ENCODE measurements at regions not wholly inside any gene's neighbourhood (a gene's known extent, or its start where the extent isn't known, plus 50 kb on each side); places are given as distances from the start of the nearest gene placed in this dataset.

DNA sequence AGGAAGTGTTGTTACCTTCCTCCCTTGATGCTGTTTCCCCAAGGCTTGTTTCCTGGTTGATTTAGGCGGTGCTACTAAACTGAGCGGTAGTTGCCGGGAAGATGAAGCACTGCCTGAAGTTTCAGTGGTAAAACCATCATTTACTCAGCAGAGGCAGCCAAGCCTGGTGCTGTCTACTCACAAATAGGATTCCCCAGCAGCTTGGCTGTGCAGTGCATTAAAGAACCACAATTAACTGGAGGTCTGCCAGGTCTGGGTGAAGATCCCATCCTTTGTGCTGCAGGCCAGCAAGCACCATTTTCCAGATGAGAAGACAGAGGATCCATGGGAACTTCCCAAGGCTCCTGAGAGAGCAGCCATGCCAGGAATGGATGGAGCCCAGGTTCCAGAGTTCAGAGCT lies 231.9 kb upstream of the E2F8 start:
- no peak for DNase-seq (ENCODE audit: low spot score)

DNA sequence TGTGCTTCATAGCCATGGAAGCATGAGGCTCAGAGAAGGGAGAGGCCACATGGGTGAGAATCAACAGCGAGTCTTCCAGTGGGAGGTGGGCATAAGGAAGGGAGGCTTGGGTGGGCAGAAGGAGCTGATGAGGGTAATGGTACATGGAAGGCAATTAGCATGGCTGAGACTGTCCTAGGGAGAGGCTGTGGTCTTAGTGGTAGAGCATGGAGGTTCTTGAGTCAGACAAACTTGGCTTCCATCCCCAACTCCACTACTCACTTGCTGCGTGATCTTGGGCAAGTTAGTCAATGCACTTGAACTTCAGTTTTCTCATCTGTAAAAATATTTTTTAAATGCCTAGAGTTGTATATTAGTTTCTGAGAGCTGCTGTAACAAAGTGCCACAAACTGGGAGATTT lies 227.2 kb upstream of the E2F8 start:
- DNase-seq (ENCODE audit: low spot score): no peak

DNA sequence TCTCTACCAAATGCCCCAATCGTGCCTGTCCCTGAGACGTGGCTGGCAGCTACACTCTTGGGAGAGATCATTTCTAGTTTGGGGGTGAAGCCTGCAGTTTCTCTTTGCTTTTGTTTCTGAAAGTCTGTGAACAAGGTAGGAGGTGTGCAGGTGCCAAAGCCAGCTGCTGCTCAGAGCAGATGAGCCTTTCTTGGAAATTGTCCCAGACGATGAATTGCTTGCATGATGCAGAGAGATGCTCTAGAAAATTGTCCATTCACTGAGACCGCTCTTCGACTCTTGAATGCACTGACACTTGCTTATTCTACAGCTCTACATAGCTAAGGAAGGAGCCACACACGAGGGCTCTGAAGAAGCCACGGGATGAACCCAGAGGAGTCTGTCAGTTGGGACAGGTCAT lies 225.6 kb upstream of the E2F8 start:
- no peak for DNase-seq (ENCODE audit: low spot score)

DNA sequence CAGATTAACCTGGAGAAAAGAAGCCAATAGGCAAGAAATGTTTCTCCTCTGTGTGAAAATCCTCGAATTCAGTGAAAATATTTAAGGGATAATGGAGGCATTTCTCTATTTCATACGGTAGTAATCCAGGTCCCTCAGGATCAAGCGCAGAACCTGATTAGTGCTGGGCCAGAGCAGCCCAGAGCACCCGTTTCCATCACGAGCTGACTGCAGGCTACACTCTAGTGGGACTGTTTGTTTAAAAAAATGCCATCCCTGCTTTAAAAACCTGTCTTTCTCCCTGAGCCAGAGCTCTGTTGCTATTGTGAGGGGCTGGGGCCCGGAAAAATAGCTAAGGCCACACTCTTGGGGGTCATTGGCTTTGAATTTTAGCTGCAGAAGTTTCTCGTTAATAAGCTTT lies 223.2 kb upstream of the E2F8 start:
- no peak for DNase-seq (ENCODE audit: low spot score)

DNA sequence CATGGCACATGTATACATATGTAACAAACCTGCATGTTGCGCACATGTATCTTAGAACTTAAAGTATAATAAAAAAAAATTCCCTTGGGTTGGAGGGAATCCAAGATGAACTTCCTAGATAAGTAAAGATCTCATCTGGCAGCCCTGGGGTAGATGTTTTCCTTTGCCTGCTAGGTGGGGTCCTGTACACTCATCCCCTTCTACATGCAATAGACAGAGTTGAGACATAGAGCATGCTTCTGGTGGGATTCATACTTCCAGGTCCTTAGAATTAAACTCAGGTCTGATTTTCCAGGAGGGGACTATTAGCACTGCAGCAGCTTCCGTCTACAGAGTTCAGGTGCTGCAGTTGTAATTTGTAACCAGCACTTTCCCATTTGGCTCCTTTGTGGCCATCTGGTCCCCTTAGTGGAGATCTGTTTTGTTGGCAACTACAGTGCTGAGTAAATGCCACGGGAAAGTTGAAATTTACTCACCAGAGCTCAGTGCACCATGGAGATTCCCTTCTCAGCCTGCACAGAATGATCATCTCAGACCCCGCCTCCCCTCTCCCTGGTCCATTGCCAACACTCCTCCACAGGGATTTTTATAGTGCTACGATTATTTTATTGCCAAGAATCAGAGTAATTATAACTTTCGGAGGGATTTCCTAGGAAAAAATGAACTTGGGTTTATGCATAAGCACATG lies 220.1 kb upstream of the E2F8 start:
- DNase-seq (ENCODE audit: low spot score): peak; percentile 13

DNA sequence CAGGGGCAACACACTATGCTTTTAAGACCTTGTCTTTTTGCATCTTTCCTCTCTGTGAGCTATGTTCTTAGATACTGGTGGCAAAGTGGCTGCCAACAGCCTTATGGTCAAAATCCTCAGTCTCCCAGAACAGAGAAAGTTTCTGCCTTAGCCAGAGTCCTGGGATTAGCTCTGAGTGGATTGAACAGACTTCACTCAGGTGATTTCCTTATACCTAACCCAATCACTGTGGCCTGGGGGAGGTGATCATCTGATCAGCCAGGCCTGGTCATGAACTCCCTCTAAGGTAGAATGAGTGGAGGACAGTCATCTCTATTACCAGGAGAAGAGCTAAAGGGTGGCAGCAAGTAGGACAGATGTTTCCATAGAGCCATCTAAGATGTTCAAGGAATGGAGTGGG lies 218.5 kb upstream of the E2F8 start:
- DNase-seq (ENCODE audit: low spot score): no peak

DNA sequence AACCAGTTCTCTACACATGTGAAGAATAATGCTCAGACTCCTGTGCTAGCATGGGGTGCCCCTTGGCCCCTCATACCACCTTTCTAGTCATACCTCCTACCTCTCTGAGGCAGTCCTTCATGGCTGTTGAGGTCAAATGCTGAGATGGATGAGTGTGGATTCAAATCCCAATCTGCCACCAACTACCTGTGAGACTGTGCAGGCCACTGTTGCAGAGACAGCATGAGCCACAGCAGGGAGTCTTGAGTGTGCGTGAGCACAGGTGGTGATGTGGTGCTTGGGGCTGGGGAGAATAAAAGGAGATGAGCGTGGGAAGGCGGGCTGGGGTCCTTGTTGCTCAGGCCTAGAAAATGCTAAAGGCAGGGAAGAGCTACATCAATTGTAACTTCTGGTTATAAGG lies 218.0 kb upstream of the E2F8 start:
- DNase-seq (ENCODE audit: low spot score): no peak

DNA sequence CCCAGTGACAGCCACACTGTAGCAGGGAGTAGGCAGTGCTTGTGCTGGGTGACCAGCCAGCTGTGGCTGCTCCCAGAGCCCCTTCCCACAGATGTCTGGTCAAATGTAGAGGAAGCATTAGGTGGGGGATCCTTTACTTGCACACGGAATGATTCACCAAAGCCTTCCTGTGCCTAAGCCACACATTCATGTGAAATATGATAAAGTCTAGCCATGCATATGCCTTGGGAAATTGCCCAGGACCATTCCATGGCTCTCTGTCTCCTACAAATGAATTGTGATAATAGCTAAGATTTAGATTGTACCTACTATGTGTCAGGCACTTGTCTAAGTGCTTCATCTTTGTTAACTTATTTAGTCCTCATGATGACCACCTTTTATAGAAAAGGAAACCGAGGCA lies 217.5 kb upstream of the E2F8 start:
- no peak for DNase-seq (ENCODE audit: low spot score)

DNA sequence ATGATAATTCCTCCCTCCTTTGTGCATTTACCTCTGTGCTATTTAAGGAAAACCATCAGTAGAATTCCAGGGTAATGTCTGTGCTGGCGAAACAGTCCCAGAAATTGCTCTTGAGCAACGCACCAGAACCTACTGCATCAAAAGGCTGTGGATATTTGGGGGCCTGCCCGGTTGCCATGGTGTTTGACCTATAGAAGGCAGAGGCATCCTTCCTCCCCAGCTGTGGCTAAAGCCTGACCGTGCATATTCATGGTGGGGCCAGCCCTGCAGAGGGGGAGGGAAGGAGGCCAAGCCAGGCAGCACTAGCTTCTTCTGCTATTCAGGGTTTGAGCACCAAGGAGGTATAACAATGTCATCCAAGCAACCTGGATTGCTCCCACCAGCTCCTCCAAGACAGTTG lies 215.0 kb upstream of the E2F8 start:
- no peak for DNase-seq (ENCODE audit: low spot score)

DNA sequence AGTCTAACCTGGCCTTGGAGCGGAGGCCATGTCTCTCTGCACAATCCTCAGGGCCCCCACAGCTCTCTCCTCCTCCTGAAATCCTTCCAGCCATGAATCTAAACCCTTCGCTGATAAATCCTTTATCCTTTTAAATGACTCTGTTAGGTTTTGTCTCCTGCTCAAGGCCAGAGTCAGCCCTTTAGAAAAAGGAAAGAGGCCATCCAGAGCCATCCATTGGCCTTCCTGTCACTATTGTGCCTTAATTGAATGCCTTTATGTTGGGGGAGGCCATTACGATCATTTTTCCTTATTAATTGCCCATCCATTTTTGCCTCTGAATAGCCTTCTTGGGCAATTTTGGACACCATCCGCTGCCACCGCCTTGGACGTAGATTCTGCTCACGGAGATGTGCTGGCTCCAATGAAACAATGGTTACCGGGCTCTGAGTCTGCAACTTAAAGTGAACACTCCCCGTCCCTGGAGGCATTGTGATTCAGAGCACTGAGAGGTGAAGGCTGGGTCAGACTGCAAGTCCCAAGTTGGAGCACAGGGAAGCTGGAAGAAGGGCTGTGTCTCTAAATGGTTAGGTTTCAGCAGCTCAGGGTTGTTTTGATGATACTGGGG lies 213.0 kb upstream of the E2F8 start:
- DNase-seq (ENCODE audit: low spot score): no peak

DNA sequence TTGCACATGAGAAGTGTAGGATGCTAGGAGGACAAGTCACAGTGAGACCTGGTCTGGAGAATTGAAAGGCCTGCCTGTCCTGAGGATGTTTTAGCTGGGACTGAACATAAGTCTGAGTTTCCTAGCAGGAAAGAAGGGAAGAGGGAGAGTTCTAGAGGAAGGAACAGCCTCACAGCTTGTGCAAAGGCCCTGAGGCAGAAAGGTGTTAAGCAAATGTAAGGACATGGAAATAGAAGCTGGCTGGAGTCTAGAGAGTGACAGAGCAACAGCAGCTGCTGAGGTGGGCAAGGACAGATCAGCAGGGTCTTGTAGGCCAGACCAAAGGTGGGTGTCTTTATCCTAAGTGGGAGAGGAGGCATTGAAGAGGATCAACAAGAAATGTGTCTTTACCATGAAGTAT lies 210.9 kb upstream of the E2F8 start:
- DNase-seq (ENCODE audit: low spot score): no peak

DNA sequence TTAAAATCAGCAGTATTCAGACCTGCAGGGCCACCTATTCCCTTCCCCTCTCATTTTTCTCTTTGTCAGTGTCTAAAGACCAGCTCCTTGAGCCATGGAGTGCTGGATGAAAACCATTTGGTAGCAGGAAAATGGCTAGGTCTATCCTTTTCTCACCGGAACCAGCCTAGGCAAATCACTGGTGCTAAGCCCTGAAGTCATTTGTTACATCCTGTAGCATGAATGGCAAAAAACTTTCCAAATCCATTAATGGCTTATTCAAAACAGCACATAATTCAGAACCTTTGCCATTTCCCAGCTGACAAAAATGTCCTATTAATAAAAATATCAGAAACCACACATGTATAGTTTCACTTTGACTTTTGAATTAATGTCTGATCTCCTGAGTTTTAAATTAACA lies 209.5 kb upstream of the E2F8 start:
- DNase-seq (ENCODE audit: low spot score): no peak

DNA sequence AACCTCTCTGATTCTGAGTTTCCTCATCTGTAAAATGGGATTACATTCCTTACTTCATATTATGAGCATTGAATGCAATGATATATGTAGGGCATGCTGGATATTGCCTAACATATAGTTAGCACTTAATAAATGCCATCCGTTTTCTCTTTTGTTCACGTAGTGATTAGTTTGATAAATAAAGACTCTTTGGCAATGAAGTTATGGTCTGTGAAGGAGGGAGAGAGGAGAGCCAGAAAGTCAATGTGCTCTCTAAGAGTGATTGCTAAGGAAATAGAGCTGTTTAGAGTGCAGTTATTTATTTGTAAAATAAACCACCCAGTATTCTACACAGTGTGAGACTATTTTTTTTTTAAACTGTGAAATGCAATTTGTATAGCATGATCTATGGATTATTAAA lies 207.9 kb upstream of the E2F8 start:
- no peak for DNase-seq (ENCODE audit: low spot score)

DNA sequence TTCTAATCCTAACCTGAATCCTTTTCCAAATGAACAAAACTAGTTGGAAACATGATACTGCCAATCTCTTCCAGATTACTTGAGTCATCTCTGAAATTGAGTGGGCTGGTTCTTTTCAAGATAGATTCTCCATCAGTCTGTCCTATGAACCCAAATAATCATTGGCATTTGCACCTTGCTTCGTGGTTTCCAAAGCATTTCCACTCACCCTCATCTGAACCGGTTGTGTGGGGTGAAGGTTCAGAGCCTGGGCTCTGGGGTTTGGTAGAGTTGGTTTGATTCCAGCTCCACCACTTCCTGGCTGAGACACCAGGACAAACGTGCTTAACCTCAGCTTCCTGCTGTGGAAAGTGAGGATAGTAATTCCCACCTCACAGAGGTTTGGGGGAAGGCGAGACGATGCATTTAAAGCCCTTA lies 206.4 kb upstream of the E2F8 start:
- DNase-seq (ENCODE audit: low spot score): peak; percentile 70

DNA sequence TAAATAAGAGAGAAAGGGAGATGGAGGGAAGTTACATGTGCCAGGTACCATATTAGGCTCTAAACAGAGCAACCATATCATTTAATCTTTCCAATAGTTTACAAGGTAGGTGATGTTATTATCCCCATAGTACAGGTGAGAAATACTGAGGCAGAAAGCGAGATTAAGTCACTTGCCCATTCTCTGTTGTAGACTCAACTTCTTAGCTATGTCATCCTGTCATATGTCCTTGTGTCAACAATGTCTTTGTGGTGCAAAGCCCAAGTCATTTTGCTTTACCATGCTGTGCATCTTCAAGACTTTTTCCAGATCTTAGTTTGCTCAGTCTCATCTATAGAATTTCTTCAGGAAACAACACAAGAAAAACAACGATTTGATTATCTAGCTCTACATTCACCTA lies 205.0 kb upstream of the E2F8 start:
- DNase-seq (ENCODE audit: low spot score): no peak

DNA sequence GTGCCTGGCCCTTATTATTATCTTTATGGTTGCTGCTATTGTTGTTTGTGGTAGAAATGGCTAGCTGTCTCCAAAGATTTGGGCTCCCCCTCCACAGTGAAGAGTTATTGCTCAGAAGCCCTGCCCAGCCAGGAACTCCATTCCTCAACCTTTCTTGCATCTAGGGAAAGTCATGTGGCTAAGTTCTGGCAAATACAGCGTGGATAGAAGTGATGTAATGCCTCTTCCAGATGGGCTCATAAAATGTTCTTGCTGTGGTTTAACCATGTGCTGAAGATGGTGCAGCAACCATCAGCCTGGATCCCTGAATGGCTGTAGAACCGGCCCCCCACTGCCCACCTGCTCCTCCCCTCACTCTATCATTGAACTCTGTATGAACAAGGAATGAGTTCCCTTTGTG lies 203.5 kb upstream of the E2F8 start:
- no peak for DNase-seq (ENCODE audit: low spot score)

DNA sequence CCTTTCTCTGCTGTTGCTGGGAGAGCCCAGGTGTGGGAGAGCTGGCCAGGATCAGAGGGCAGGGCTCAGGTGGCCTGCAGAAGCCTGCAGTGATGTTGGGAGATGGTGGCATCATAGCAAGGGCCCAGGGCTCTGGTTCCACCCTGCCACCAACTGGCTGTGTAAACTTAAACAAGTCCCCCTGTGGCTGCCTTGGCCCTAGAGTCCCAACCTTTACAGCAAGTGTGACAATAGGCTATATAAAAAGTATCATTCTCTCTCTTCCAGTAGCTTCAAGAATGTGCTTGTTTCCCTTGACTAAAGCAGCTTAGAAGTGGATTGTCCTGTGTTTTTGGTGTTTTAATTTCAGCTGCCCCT lies 201.8 kb upstream of the E2F8 start:
- no peak for DNase-seq (ENCODE audit: low spot score)

DNA sequence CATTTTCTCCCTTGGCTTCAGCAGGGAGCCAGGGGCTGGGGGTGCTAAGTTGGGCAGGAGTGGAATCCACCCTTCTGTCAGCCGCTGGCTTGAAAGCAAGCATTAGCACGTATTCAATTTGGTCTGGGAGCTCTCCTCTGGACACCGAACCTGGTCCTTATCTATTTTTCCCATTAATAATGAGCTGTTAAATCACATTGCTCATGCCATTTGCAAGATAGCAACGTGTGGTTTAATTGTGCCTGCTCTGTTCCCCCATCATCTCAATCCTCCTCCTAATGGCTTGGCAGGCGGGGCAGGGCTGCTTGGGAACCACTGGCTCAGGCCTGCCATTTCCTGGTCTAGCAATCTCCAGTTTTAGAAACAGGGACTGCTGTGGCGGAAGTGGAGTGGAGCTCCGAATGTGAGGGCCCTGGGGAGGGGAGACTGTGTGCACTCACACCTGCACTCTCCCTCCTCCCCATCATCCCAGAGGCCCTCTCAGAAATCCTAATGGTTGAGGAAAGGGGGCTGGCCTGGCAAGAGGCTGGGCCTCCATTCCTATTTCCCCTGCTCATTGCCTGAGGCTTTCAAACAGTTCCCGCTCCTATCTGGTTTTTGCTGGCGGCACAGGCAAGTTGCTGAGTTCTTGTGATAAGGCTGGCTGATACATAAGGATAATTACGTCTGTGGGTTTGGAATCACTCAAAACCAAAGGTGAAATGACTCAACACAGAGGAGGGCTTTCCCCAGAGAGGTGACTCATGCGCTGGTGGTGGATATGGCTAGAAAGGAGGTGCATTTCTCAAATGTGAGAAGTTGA lies 201.2 kb upstream of the E2F8 start:
- DNase-seq (ENCODE audit: low spot score): peak; percentile 99

DNA sequence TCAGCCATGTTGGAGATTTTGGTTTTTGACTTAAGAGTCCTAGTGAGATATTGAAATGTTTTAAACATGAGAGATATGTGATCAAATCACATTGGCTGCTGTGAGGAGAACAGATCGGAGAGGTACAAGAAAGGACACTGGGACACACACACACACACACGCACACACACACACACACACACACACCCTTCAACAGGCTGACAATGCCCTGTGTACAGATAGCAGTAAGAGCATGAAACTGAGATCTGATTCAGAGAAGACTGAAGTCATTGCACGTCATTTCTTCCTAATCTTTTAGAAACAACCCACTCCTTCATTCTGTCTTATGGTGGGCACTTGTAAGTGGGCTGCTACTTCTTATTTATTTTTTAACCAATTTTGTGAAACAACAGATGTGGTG lies 200.5 kb upstream of the E2F8 start:
- DNase-seq (ENCODE audit: low spot score): no peak

DNA sequence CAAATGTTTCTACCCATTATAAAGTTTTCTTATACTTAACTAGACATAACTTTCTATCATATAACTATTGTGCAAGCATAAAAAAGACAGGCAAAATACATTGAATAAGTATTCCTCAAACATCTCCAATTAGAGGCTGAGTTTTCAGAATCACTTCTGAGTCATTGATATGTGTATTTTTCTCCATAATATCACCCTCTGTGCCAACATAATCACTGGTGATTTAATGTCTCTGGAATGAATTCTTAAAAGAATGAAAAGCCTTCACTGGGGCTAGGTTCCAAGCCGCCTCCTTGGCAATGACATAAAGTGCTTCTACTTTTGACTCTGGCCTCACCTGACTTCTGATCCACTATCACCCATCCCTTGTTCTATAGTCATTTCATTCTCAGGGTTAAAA lies 197.0 kb upstream of the E2F8 start:
- DNase-seq (ENCODE audit: low spot score): peak; percentile 92

DNA sequence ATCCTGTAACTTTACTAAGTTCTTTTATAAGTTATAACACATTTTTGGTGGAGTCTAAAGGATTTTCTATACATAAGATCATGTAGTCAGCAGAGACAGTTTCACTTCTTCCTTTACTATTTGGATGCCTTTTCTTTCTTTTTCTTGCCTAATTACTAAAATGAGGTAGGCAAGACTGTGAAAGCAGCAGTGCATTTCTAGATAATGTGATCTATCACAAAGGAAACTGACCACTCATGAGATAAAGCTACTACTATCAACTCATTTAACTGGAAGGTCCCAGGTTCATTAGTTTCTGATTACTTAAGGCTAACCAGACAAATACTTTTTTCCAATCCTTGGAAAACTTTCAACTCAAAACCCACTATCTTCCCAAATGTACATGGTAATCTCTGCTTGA lies 196.2 kb upstream of the E2F8 start:
- no peak for DNase-seq (ENCODE audit: low spot score)

DNA sequence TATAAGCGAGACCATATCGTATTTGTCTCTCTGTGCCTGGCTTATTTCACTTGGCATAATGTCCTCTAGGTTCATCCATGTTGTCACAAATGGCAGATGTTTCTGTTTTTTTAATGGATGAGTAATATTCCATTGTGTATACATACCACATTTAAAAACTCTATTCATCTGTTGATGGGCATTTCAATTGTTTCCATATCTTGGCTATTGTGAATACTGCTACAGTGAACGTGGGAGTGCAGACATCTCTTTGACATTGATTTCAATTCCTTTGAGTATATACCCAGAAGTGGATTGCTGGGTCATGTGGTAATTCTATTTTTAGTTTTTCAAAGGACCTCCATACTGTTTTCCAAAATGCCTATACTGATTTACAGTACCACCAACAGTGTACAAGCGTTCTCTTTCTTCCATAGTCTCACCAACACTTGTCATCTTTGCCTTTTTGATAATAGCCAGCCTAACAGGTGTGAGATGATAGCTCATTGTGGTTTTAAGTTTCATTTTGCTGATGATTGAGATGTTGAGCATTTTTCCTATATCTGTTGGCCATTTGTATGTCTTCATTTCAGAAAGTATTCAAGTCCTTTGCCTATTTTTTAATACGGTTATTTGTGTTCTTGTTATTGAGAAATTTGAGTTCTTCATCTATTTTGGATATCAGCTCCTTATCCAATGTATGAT lies 194.7 kb upstream of the E2F8 start:
- DNase-seq (ENCODE audit: low spot score): no peak

DNA sequence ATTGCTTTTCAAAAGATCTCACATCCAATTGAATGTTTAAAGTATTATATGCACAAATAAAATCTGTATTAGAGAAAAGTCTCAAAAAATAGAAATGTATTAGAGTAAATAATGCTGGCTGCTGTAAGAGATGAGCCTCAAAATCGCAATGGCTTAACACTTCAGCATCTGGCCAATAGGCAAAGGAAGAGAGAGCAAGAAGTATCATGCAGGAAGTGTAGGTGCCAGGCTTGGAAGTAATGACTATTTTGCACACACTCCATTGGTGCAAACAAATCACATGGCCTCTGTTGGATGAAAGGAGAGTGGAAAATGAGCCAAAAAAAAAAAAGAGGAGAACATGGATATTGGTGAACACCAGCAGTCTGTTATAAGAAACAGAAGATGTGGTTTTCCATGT lies 193.0 kb upstream of the E2F8 start:
- DNase-seq (ENCODE audit: low spot score): no peak
